HepG2 (cell line): ENCODE measurements at regions not wholly inside any gene's neighbourhood (a gene's known extent, or its start where the extent isn't known, plus 50 kb on each side); places are given as distances from the start of the nearest gene placed in this dataset.

Experiments
- ATAC-seq: fragments of 200-7000 bp; cut with Tn5 transposase; 3 replicates; pipeline ENCODE4 v1.9.1; 2020; ENCODE audit warnings: mild to moderate bottlenecking, moderate library complexity
- BruUV-seq: library from RNA; stranded (reverse); fragments of 400-500 nt; replicated peaks from 2 replicates; lab custom pipeline; 2021; lab: Mats Ljungman, UMichigan
- CTCF ChIA-PET: fragments of 300-600 bp; formaldehyde crosslinking; extraction: SDS; loops from one replicate; lab custom pipeline; 2021; ENCODE audit warnings: low total read pairs, inconsistent platforms, low intra/inter-chr PET ratio; lab: Yijun Ruan, JAX
- POLR2A ChIA-PET: fragments of 350-600 bp; sonication (Branson Sonifier 250); formaldehyde crosslinking; loops from one replicate; lab custom pipeline; 2020; ENCODE audit warnings: antibody characterized with exemption, inconsistent platforms; lab: Yijun Ruan, JAX
- DNase-seq: peaks from one replicate; pipeline ENCODE4 v3.0.0-alpha.2; 2015; ENCODE audit warnings: low spot score
- FAIRE-seq: peaks from 3 replicates; lab custom pipeline; 2011; peaks lifted over from hg19 to GRCh38; lab: Jason Lieb, UNC
- H2AFZ ChIP-seq: one replicate; pipeline ENCODE4 v1.6.1; 2011; ENCODE audit warnings: low read length, inconsistent platforms
- H3K27ac ChIP-seq: fragments of 300-600 bp; 3 replicates; pipeline ENCODE4 v1.8.0; 2011; ENCODE audit warnings: mixed run types, mild to moderate bottlenecking, mixed read lengths, low read length, inconsistent platforms; ENCODE audit not compliant: insufficient read depth; ENCODE audit errors: extremely low read length
- H3K27me3 ChIP-seq, 2 experiments: fragments of 200-600 bp in 1 of 2; 2 replicates in 1 of 2; 3 replicates in 1 of 2; pipeline versions ENCODE4 v1.6.0 to v1.8.0; 2011; ENCODE audit warnings: low read length in 2 of 2, mild to moderate bottlenecking in 2 of 2, moderate library complexity in 2 of 2, inconsistent platforms in 1 of 2; ENCODE audit not compliant: insufficient read depth in 2 of 2, control insufficient read depth in 1 of 2
- H3K36me3 ChIP-seq, 2 experiments: fragments of 200-600 bp in 1 of 2; replicated peaks in 1 of 2; 2 replicates in 1 of 2; 3 replicates in 1 of 2; pipeline versions ENCODE4 v1.5.1 to v1.8.0; 2011; ENCODE audit warnings: low read length in 2 of 2, inconsistent platforms in 1 of 2; ENCODE audit not compliant: insufficient read depth in 2 of 2, control insufficient read depth in 1 of 2
- H3K4me1 ChIP-seq: 2 replicates; pipeline ENCODE4 v1.5.1; 2012; ENCODE audit warnings: low read length, inconsistent platforms; ENCODE audit not compliant: insufficient read depth
- H3K4me2 ChIP-seq: 2 replicates; pipeline ENCODE4 v1.6.0; 2011; ENCODE audit warnings: low read depth, low read length, inconsistent platforms
- H3K4me3 ChIP-seq, 3 experiments: fragments of 200-600 bp in 1 of 3; sonication (generic), shearing (Covaris generic) in 1 of 3; replicated peaks in 1 of 3; 2 replicates each; pipeline ENCODE4 v1.5.1; 2011 to 2016; ENCODE audit warnings: low read length in 3 of 3, inconsistent platforms in 2 of 3, low read depth in 2 of 3, mild to moderate bottlenecking in 2 of 3, control low read depth in 1 of 3, mixed read lengths in 1 of 3; ENCODE audit not compliant: insufficient read depth in 1 of 3
- H3K79me2 ChIP-seq: one replicate; pipeline ENCODE4 v1.6.1; 2011; ENCODE audit warnings: low read length, inconsistent platforms; ENCODE audit not compliant: insufficient read depth
- H3K9ac ChIP-seq: 2 replicates; pipeline ENCODE4 v1.6.0; 2011; ENCODE audit warnings: mild to moderate bottlenecking, low read depth, low read length, inconsistent platforms; ENCODE audit not compliant: insufficient read depth
- H3K9me3 ChIP-seq: 2 replicates; pipeline ENCODE4 v1.5.1; 2012; ENCODE audit warnings: mild to moderate bottlenecking, low read length
- H4K20me1 ChIP-seq: 2 replicates; pipeline ENCODE4 v1.6.0; 2011; ENCODE audit warnings: inconsistent platforms, mild to moderate bottlenecking, low read length, moderate library complexity; ENCODE audit not compliant: insufficient read depth
- FUBP1 ChIP-seq: sonication (generic); formaldehyde crosslinking; IDR thresholded peaks from 2 replicates; pipeline ENCODE4 v1.5.1; 2020; ENCODE audit warnings: missing genetic modification reagents, mild to moderate bottlenecking, borderline replicate concordance
- HCFC1 ChIP-seq: fragments of 150-350 bp; IDR thresholded peaks from 2 replicates; pipeline ENCODE4 v1.6.1; 2014; ENCODE audit warnings: low read depth, low read length
- HNF1B ChIP-seq: sonication (generic); formaldehyde crosslinking; IDR thresholded peaks from 2 replicates; pipeline ENCODE4 v1.5.1; 2020; ENCODE audit warnings: mild to moderate bottlenecking, moderate library complexity, missing genetic modification reagents
- MTA1 ChIP-seq: sonication (generic); formaldehyde crosslinking; IDR thresholded peaks from 2 replicates; pipeline ENCODE4 v1.4.0; 2020; ENCODE audit warnings: missing genetic modification reagents, mild to moderate bottlenecking, borderline replicate concordance
- MYC ChIP-seq: sonication (generic); formaldehyde crosslinking; IDR thresholded peaks from 2 replicates; pipeline ENCODE4 v1.9.0; 2021; ENCODE audit warnings: missing genetic modification reagents, borderline replicate concordance
- SPEN ChIP-seq: sonication (generic); formaldehyde crosslinking; IDR thresholded peaks from 2 replicates; pipeline ENCODE4 v1.5.1; 2020; ENCODE audit warnings: low read depth, mild to moderate bottlenecking, missing genetic modification reagents
- TEF ChIP-seq: sonication (generic); formaldehyde crosslinking; IDR thresholded peaks from 2 replicates; pipeline ENCODE4 v1.5.0; 2020; ENCODE audit warnings: missing genetic modification reagents
- TFAP4 ChIP-seq: sonication (generic); IDR thresholded peaks from 2 replicates; pipeline ENCODE4 v1.6.1; 2016; ENCODE audit warnings: low read depth, borderline replicate concordance
- ZBED4 ChIP-seq: sonication (generic); formaldehyde crosslinking; IDR thresholded peaks from 2 replicates; pipeline ENCODE4 v1.4.0; 2020; ENCODE audit warnings: missing genetic modification reagents, borderline replicate concordance
- ZNF230 ChIP-seq: sonication (generic); formaldehyde crosslinking; IDR thresholded peaks from 2 replicates; pipeline ENCODE4 v1.4.0; 2020; ENCODE audit warnings: mild to moderate bottlenecking, missing genetic modification reagents
- ZNF232 ChIP-seq: sonication (generic); formaldehyde crosslinking; IDR thresholded peaks from 2 replicates; pipeline ENCODE4 v1.4.0; 2020; ENCODE audit warnings: missing genetic modification reagents, borderline replicate concordance
- ZNF546 ChIP-seq: sonication (generic); formaldehyde crosslinking; conservative IDR thresholded peaks from 2 replicates; pipeline ENCODE4 v1.8.1; 2023; ENCODE audit warnings: mild to moderate bottlenecking, missing genetic modification reagents
- ZNF569 ChIP-seq: sonication (generic); formaldehyde crosslinking; IDR thresholded peaks from 2 replicates; pipeline ENCODE4 v1.5.0; 2020; ENCODE audit warnings: mild to moderate bottlenecking, missing genetic modification reagents, moderate library complexity, borderline replicate concordance
- ZNF724P ChIP-seq: sonication (generic); formaldehyde crosslinking; IDR thresholded peaks from 2 replicates; pipeline ENCODE4 v1.8.0; 2022; ENCODE audit warnings: missing genetic modification reagents, borderline replicate concordance
- ZNF788 ChIP-seq: sonication (generic); formaldehyde crosslinking; IDR thresholded peaks from 2 replicates; pipeline ENCODE4 v1.5.0; 2020; ENCODE audit warnings: mild to moderate bottlenecking, missing genetic modification reagents, borderline replicate concordance
- WGBS: methylation state at CpG from one replicate; pipeline ENCODE4 v1.1.6; 2017; ENCODE audit warnings: low lambda C conversion rate; 5-methylcytosine and 5-hydroxymethylcytosine counted together
- in situ Hi-C: cut with HindIII; loops from 2 replicates; pipeline ENCODE4 v1.10.0; 2017; ENCODE audit warnings: low pct_unique_long_range_greater_than_20kb; ENCODE audit not compliant: extremely low pct_ligation_motif_present
- intact Hi-C: fragments of 100-400 bp; cut with micrococcal nuclease; formaldehyde crosslinking; loops from one replicate; pipeline ENCODE4 v1.10.0; 2022; ENCODE audit not compliant: unreplicated experiment

- no peak for ATAC-seq
- CTCF ChIA-PET, result no interaction called here
- TF ChIP-seq ZBED4, result no peak
- no peak for TF ChIP-seq HCFC1
- TF ChIP-seq TFAP4, result no peak
- no peak for TF ChIP-seq ZNF724P
- TF ChIP-seq ZNF788 (CRISPR knock-in tag), result no peak
- no peak for TF ChIP-seq ZNF546 (CRISPR knock-in tag)
- TF ChIP-seq ZNF230 (CRISPR knock-in tag), result no peak
- TF ChIP-seq SPEN (CRISPR knock-in tag), result no peak
- no peak for TF ChIP-seq ZNF569 (CRISPR knock-in tag)
- TF ChIP-seq MTA1, result no peak
- TF ChIP-seq TEF (CRISPR knock-in tag), result no peak
- no peak for TF ChIP-seq ZNF232 (CRISPR knock-in tag)
- no peak for TF ChIP-seq FUBP1
- TF ChIP-seq HNF1B (CRISPR knock-in tag), result no peak
- no peak for TF ChIP-seq MYC
Observed at GRCh38 chr12:115755725-115756085, 521.8 kb downstream of the MED13L start.

More at GRCh38 chr12:115755725-115756085, 521.8 kb downstream of the MED13L start:
- peaks cover 8% of the 10 kb centered on the region; the same call in 1 of the 2 replicates for H3K4me1 ChIP-seq
- peaks cover 0 to 16% of the 10 kb centered on the region in 2 experiments; a peak in 4 of 5 replicates for H3K27me3 ChIP-seq
- no peaks in the 10 kb centered on the region for H3K79me2 ChIP-seq
- no peak for DNase-seq
- intact Hi-C loops, result no loop called here
- in situ Hi-C loops, result loop anchor here (10.0 kb wide), 1 partner anchor 1131 kb away; no protein-coding TSS in a partner anchor
- no peaks in the 10 kb centered on the region for H4K20me1 ChIP-seq
- H3K9ac ChIP-seq, result no peak overlapping the region
- H3K4me2 ChIP-seq, result no peak overlapping the region
- BruUV-seq, result no TSS peak
- POLR2A ChIA-PET, result no interaction called here
- WGBS, result 0% methylated on average over 3 of the region's 3 CpGs
- no peak for FAIRE-seq
- H2AFZ ChIP-seq, result no peak overlapping the region
- no peaks in the 10 kb centered on the region for H3K9me3 ChIP-seq
- no peak overlapping the region for H3K27ac ChIP-seq
- H3K4me3 ChIP-seq, result no peak overlapping the region
- H3K36me3 ChIP-seq, result no peaks in the 10 kb centered on the region
